Pancreas (tissue), 10 donors: ENCODE measurements at regions not wholly inside any gene's neighbourhood (a gene's known extent, or its start where the extent isn't known, plus 50 kb on each side); places are given as distances from the start of the nearest gene placed in this dataset.

Experiments
- ATAC-seq, 4 donors: fragments of 200-7000 bp; cut with Tn5 transposase; one replicate each; pipeline versions ENCODE4 v1.8.0 to v1.9.1; 2020; ENCODE audit warnings: mild to moderate bottlenecking in 4 of 4, moderate library complexity in 4 of 4
- DNase-seq, 6 donors: peaks; one replicate each; pipeline ENCODE4 v3.0.0-alpha.2; 2020
- FAIRE-seq: peaks from 2 replicates; lab custom pipeline; 2012; peaks lifted over from hg19 to GRCh38; lab: Jason Lieb, UNC
- H3K27ac ChIP-seq, 4 donors: fragments of 200-600 bp; sonication (generic); 1 replicate in 3 of 4; 2 replicates in 1 of 4; pipeline versions ENCODE4 v1.5.0 to v1.8.0; 2020
- H3K27me3 ChIP-seq, 4 donors: fragments of 200-600 bp; one replicate each; pipeline ENCODE4 v1.8.0; 2021
- H3K36me3 ChIP-seq, 3 donors: fragments of 200-600 bp; sonication (generic) in 1 of 3; one replicate each; pipeline versions ENCODE4 v1.5.0 to v1.8.0; 2020 to 2021
- H3K4me1 ChIP-seq, 3 donors: fragments of 200-600 bp; one replicate each; pipeline ENCODE4 v1.8.0; 2021
- H3K4me3 ChIP-seq, 4 donors: fragments of 200-600 bp; sonication (generic) in 2 of 4; one replicate each; pipeline versions ENCODE4 v1.5.0 to v1.8.0; 2020 to 2021
- H3K9me3 ChIP-seq, 4 donors: fragments of 200-600 bp; one replicate each; pipeline ENCODE4 v1.8.0; 2021
- CTCF ChIP-seq, 4 donors: fragments of 200-600 bp; sonication (generic) in 3 of 4; IDR thresholded peaks; one replicate each; pipeline versions ENCODE4 v1.5.0 to v1.8.0; 2021; ENCODE audit warnings: antibody characterized with exemption in 4 of 4
- WGBS, 2 donors: extraction: QIAGEN DNeasy Blood & Tissue Kit; methylation state at CpG; one replicate each; pipeline ENCODE4 v1.1.7; 2013; 5-methylcytosine and 5-hydroxymethylcytosine counted together
- intact Hi-C, 3 donors: fragments of 100-400 bp; cut with DNase I; formaldehyde crosslinking; loops; one replicate each; pipeline versions ENCODE4 v1.11.1 to v1.14.2; 2022
- donor health status: healthy with polysubstance abuse.
- donor health status: DM: no; HTN: no; CAD: no; lungs with moderate emphysema.
- donor health status: DM: no; HTN: no; CAD: no.
- donor health status: control.
- donor health status: control.
- donor health status: Bipolar disorder and iron deficiency.
- donor health status: DM: yes; HTN: yes; CAD: no.
- donor health status: DM: no; HTN: no; CAD: no.
- donor health status: DM: no; HTN: no; CAD: no.
- donor health status: DM: yes; HTN: yes; CAD: no.

GRCh38 chr1:70890408-70890807 lies 157.2 kb downstream of the PTGER3 start:
- no peaks in the 10 kb centered on the region for H3K27me3 ChIP-seq
- TF ChIP-seq CTCF (IDR thresholded peaks at IDR 0.05), result no peak
- peaks cover 6 to 10% (median 7%) of the 10 kb centered on the region in 3 donors for H3K4me1 ChIP-seq
- no peak for DNase-seq
- no peaks in the 10 kb centered on the region for H3K9me3 ChIP-seq
- no peak for FAIRE-seq
- no peak overlapping the region for H3K4me3 ChIP-seq
- ATAC-seq, result no peak
- no peak overlapping the region for H3K27ac ChIP-seq
- H3K36me3 ChIP-seq, result no peaks in the 10 kb centered on the region
- WGBS, 2 donors, result 32 to 45% methylated on average over 2 of the region's 2 CpGs
- intact Hi-C loops, result no loop called here

GRCh38 chr1:70891051-70891843 lies 156.4 kb downstream of the PTGER3 start:
- no peak overlapping the region for H3K27ac ChIP-seq
- no peak for DNase-seq
- ATAC-seq, result peak in 2 of 4 donors; percentile 14 to 18
- no peak for TF ChIP-seq CTCF (IDR thresholded peaks at IDR 0.05)
- no peaks in the 10 kb centered on the region for H3K36me3 ChIP-seq
- H3K4me1 ChIP-seq, result peaks cover 6 to 10% (median 7%) of the 10 kb centered on the region in 3 donors
- intact Hi-C loops, result no loop called here
- H3K9me3 ChIP-seq, result no peaks in the 10 kb centered on the region
- no peak for FAIRE-seq
- H3K27me3 ChIP-seq, result no peaks in the 10 kb centered on the region
- no peak overlapping the region for H3K4me3 ChIP-seq

GRCh38 chr1:70892140-70892539 lies 155.5 kb downstream of the PTGER3 start:
- Histone ChIP-seq H3K27ac (no peak overlapping the region), H3K4me3 (no peak overlapping the region), H3K27me3 (no peaks in the 10 kb centered on the region), H3K36me3 (no peaks in the 10 kb centered on the region), H3K4me1 (peaks cover 6 to 10% (median 7%) of the 10 kb centered on the region in 3 donors), H3K9me3 (no peaks in the 10 kb centered on the region)
- intact Hi-C loops, result no loop called here
- no peak for TF ChIP-seq CTCF (IDR thresholded peaks at IDR 0.05)
- DNase-seq (peak in 1 of 6 donors; percentile 7), FAIRE-seq (no peak), ATAC-seq (peak; percentile 58 to 90 (median 76))
- 39 to 52% methylated on average over 2 of the region's 2 CpGs for WGBS, 2 donors

GRCh38 chr1:70892930-70893329 lies 154.7 kb downstream of the PTGER3 start:
- H3K4me3 ChIP-seq, result no peak overlapping the region
- H3K27ac ChIP-seq, result no peak overlapping the region
- ATAC-seq (no peak), DNase-seq (no peak), FAIRE-seq (no peak)
- intact Hi-C loops, result no loop called here
- peaks cover 6 to 10% (median 7%) of the 10 kb centered on the region in 3 donors for H3K4me1 ChIP-seq
- WGBS, 2 donors, result 20 to 33% methylated on average over 1 of the region's 1 CpG
- TF ChIP-seq CTCF (IDR thresholded peaks at IDR 0.05), result no peak
- H3K36me3 ChIP-seq, result no peaks in the 10 kb centered on the region
- H3K27me3 ChIP-seq, result no peaks in the 10 kb centered on the region
- H3K9me3 ChIP-seq, result no peaks in the 10 kb centered on the region

- Histone ChIP-seq H3K36me3 (no peaks in the 10 kb centered on the region), H3K27ac (no peak overlapping the region), H3K4me1 (peaks cover 6 to 10% (median 7%) of the 10 kb centered on the region in 3 donors), H3K4me3 (no peak overlapping the region), H3K27me3 (no peaks in the 10 kb centered on the region), H3K9me3 (no peaks in the 10 kb centered on the region)
- intact Hi-C loops, result no loop called here
- WGBS, 2 donors, result 79 to 82% methylated on average over 3 of the region's 3 CpGs
- DNase-seq (no peak), FAIRE-seq (no peak), ATAC-seq (no peak)
- no peak for TF ChIP-seq CTCF (IDR thresholded peaks at IDR 0.05)
Measured at GRCh38 chr1:70893381-70893780, 154.2 kb downstream of the PTGER3 start.
